NB4 (cell line): ENCODE measurements at regions not wholly inside any gene's neighbourhood (a gene's known extent, or its start where the extent isn't known, plus 50 kb on each side); places are given as distances from the start of the nearest gene placed in this dataset.

Experiments used
- DNase-seq: peaks from one replicate; pipeline ENCODE4 v3.0.0; 2010; ENCODE audit warnings: low read depth
- H3K4me3 ChIP-seq: one replicate; pipeline ENCODE4 v1.5.1; 2011; ENCODE audit warnings: mild to moderate bottlenecking, low read depth, low read length, moderate library complexity
- MYC ChIP-seq: IDR thresholded peaks from 2 replicates; pipeline ENCODE4 v1.6.1; 2011; ENCODE audit warnings: low read depth, low read length
- POLR2A ChIP-seq: IDR thresholded peaks from 2 replicates; pipeline ENCODE4 v1.6.1; 2011; ENCODE audit warnings: mild to moderate bottlenecking; ENCODE audit not compliant: insufficient read length; ENCODE audit errors: extremely low read depth
- TF ChIP-seq, protein P1 (sequence below): IDR thresholded peaks from 2 replicates; pipeline ENCODE4 v1.6.1; 2011; ENCODE audit warnings: low read depth, low read length
- TF ChIP-seq, protein P2 (sequence below): IDR thresholded peaks from one replicate; pipeline ENCODE4 v1.5.1; 2012; ENCODE audit warnings: low read depth, low read length

DNA sequence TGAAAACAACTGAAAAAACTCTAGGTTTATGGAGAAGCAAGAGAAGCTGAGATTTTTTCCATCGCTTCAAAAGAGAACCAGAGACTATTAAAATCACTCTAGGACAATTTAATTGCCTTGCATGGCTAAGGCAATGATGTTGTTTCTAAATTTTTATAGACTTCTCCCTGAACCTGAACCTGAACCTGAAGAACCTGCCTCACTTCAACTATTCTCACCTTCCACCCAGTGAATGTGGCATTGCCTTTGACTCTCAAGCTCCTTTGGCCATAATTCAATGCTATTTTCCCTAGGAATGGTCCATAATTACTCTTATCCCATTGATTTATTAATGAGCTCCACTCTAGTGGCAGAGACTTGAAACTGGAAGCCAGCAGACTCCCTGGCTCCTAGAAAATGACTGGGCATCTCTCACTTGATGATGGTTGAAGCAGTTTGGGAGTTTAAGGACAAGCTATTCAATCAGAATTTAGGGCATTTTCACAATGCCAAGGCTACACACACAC, 303.8 kb upstream of the UBE2E3 start:
- TF ChIP-seq MYC: no peak
- TF ChIP-seq POLR2A: no peak
- TF ChIP-seq, protein P1, sequence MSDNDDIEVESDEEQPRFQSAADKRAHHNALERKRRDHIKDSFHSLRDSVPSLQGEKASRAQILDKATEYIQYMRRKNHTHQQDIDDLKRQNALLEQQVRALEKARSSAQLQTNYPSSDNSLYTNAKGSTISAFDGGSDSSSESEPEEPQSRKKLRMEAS: no peak
- TF ChIP-seq, protein P2, sequence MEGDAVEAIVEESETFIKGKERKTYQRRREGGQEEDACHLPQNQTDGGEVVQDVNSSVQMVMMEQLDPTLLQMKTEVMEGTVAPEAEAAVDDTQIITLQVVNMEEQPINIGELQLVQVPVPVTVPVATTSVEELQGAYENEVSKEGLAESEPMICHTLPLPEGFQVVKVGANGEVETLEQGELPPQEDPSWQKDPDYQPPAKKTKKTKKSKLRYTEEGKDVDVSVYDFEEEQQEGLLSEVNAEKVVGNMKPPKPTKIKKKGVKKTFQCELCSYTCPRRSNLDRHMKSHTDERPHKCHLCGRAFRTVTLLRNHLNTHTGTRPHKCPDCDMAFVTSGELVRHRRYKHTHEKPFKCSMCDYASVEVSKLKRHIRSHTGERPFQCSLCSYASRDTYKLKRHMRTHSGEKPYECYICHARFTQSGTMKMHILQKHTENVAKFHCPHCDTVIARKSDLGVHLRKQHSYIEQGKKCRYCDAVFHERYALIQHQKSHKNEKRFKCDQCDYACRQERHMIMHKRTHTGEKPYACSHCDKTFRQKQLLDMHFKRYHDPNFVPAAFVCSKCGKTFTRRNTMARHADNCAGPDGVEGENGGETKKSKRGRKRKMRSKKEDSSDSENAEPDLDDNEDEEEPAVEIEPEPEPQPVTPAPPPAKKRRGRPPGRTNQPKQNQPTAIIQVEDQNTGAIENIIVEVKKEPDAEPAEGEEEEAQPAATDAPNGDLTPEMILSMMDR: no peak
- DNase-seq: no peak
- no peak overlapping the region for H3K4me3 ChIP-seq

DNA sequence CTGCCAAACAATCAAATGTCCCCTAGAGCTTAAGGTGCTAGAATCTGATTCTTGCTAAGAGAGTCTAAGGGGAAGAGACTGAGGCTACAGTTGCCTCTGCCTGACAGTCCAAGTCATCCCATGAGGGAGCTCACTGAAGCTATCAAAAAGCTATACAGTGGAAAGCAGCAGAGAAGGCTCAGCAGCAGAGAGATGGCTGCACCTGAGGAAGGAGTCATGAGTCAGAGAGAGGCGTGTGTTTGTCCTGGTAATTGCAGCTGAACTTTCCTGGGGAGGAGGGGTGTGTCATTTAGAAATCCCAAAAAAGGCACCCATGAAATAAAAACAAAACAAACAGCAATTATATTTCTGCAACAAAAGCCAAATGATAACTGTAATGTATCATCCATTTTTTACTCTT, 305.2 kb upstream of the UBE2E3 start:
- TF ChIP-seq POLR2A (no peak), MYC (no peak)
- TF ChIP-seq, protein P1: no peak
- TF ChIP-seq, protein P2: no peak
- H3K4me3 ChIP-seq: no peak overlapping the region
- DNase-seq: no peak

DNA sequence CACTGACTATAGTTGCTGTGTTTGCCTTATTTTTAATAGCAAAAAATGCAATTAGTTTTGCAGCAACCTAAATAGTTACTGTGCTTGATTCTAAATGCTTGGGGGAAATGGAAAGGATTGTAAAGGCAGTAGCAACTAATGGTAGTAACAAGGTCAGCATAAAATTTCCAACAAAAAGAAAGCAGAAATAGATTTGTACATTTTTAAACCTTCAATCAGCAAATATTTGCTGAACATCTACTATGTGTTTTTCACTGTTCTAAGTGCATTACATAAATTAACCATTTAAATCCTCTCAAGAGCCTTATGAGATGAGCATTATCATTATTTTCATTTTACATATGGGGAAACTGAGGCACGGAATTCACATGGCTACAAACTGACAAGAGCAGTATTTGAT, 308.0 kb upstream of the UBE2E3 start:
- TF ChIP-seq, protein P1: no peak
- TF ChIP-seq, protein P2: no peak
- TF ChIP-seq POLR2A: no peak
- no peak for TF ChIP-seq MYC

DNA sequence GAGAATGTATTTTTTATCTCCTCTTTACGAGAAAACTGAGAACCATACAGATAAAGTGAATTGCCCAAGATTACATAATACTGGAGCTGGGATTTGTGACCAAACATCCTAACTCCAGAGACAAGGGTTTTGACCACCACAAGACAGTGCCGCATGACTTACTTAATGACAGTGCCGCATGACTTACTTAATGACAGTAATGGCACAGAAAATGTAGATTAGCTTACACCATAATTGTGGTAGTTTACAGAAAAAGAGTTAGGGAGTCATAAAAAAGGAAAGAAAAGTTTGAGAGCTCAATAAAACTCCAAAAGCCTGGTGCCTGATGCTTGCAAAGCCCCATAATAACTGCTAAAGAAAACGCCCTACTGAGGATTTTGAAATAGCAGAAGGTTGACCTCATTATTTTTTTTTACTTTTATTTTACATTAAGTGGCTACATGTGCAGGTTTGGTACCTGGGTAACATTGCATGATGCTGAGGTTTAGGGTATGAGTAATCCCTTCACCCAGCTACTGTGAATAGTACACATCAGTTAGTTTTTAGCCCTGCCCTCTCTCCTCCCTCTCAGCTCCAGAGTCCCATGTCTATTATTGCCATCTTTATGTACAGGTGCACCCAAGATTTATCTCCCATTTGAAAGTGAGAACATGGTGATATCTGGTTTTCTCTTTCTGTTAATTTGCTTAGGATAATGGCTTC, 310.0 kb upstream of the UBE2E3 start:
- TF ChIP-seq, protein P1: no peak
- no peak for TF ChIP-seq MYC
- no peak for TF ChIP-seq POLR2A
- TF ChIP-seq, protein P2: no peak
- no peak overlapping the region for H3K4me3 ChIP-seq
- DNase-seq: no peak

More for the DNA sequence above, 308.0 kb upstream of the UBE2E3 start:
- DNase-seq: no peak
- H3K4me3 ChIP-seq: no peak overlapping the region

DNA sequence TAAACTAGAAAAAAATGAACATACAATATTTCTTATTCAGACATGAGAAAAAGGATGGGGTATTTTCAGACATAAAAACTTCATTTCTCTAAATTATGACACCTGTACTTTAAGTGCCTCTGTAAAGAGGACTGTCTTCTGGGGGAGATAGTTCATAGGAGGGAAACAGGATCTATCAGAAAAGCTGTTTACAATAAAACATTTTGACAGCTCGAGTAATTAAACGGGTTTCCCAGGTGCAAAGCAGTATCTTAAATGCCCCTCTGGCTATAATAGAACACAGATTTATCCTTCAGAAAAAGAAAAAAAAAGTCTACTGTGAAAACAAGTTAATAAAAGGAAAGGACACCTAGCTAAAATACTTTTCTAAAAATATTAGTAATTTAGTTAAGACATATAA, 311.4 kb upstream of the UBE2E3 start:
- TF ChIP-seq, protein P1: no peak
- TF ChIP-seq, protein P2: no peak
- TF ChIP-seq POLR2A (no peak), MYC (no peak)
- DNase-seq: no peak
- no peak overlapping the region for H3K4me3 ChIP-seq
